CD4-positive, CD25-positive, alpha-beta regulatory T cell (primary cell): ENCODE measurements at regions not wholly inside any gene's neighbourhood (a gene's known extent, or its start where the extent isn't known, plus 50 kb on each side); places are given as distances from the start of the nearest gene placed in this dataset.

Experiments
- ATAC-seq, 2 donors: fragments of 150-1000 bp; cut with Tn5 transposase; one replicate each; pipeline ENCODE4 v1.10.0; 2021; ENCODE audit warnings: low read depth in 2 of 2, moderate number of reproducible peaks in 2 of 2, moderate library complexity in 1 of 2
- DNase-seq, 3 donors: peaks; one replicate each; pipeline versions ENCODE4 v3.0.0 to v3.0.0-alpha.2; 2012 to 2022; ENCODE audit warnings: mixed read lengths in 1 of 3
- H3K27ac ChIP-seq: one replicate; pipeline ENCODE4 v1.7.0; 2013; ENCODE audit warnings: mild to moderate bottlenecking, low read length; ENCODE audit not compliant: insufficient read depth, poor library complexity, severe bottlenecking
- H3K27me3 ChIP-seq: one replicate; pipeline ENCODE4 v1.7.0; 2013; ENCODE audit warnings: low read length; ENCODE audit not compliant: control insufficient read depth, insufficient read depth
- H3K36me3 ChIP-seq: one replicate; pipeline ENCODE4 v1.7.0; 2013; ENCODE audit warnings: mild to moderate bottlenecking, low read length, moderate library complexity; ENCODE audit not compliant: control insufficient read depth, insufficient read depth
- H3K4me1 ChIP-seq: 2 replicates; pipeline ENCODE4 v1.7.0; 2013; ENCODE audit warnings: mild to moderate bottlenecking, low read length; ENCODE audit not compliant: insufficient read depth, control insufficient read depth, poor library complexity, severe bottlenecking
- H3K4me3 ChIP-seq: one replicate; pipeline ENCODE4 v1.7.0; 2013; ENCODE audit warnings: low read depth, mild to moderate bottlenecking, low read length, moderate library complexity
- H3K9me3 ChIP-seq, 2 experiments: 1 replicate in 1 of 2; 2 replicates in 1 of 2; pipeline ENCODE4 v1.7.0; 2013; ENCODE audit warnings: low read length in 2 of 2, mild to moderate bottlenecking in 1 of 2, moderate library complexity in 1 of 2; ENCODE audit not compliant: control insufficient read depth in 2 of 2
- H3K27ac Mint-ChIP-seq, 3 donors: one replicate each; pipeline ENCODE4 v1.8.0; 2020 to 2022; ENCODE audit warnings: mild to moderate bottlenecking in 3 of 3, mixed read lengths in 3 of 3, moderate library complexity in 2 of 3
- H3K27me3 Mint-ChIP-seq: one replicate; pipeline ENCODE4 v1.8.0; 2022; ENCODE audit warnings: mild to moderate bottlenecking, mixed read lengths
- H3K36me3 Mint-ChIP-seq: one replicate; pipeline ENCODE4 v1.8.0; 2020; ENCODE audit warnings: mixed read lengths
- H3K4me1 Mint-ChIP-seq, 4 donors: one replicate each; pipeline ENCODE4 v1.8.0; 2020 to 2022; ENCODE audit warnings: mixed read lengths in 4 of 4, mild to moderate bottlenecking in 1 of 4
- H3K4me3 Mint-ChIP-seq, 4 donors: one replicate each; pipeline ENCODE4 v1.8.0; 2020 to 2022; ENCODE audit warnings: mild to moderate bottlenecking in 4 of 4, mixed read lengths in 4 of 4, moderate library complexity in 3 of 4
- H3K9me3 Mint-ChIP-seq, 7 donors: one replicate each; pipeline ENCODE4 v1.8.0; 2020 to 2022; ENCODE audit warnings: mixed read lengths in 7 of 7, mild to moderate bottlenecking in 3 of 7, moderate library complexity in 2 of 7

DNA sequence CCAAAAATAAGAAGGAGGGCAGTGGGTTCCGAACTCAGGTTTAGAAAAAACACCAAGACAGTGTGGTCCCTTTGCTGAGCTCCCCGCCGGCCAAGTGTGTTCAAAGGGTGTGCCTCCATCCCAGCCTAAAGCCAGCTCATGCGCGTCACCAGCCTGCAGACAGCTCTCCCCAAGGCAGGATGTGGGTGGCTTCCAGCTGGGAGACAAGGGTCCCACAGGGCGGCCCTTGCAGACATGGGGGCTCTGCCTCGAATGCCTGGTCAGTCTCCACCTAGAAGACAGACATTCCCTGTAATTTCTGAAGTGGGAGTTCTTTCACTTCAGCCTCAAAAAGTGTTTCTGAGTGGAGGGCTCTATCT, 135.8 kb upstream of the GPC1 start:
- DNase-seq (no peak), ATAC-seq (no peak)
- Mint-ChIP-seq H3K4me1 (no peaks in the 10 kb centered on the region), H3K36me3 (no peaks in the 10 kb centered on the region), H3K4me3 (no peak overlapping the region), H3K9me3 (peaks cover 0 to 2% (median 0%) of the 10 kb centered on the region in 7 donors), H3K27ac (no peak overlapping the region), H3K27me3 (no peaks in the 10 kb centered on the region)
- H3K36me3 ChIP-seq: no peaks in the 10 kb centered on the region
- no peak overlapping the region for H3K27ac ChIP-seq
- H3K4me3 ChIP-seq: no peak overlapping the region
- no peaks in the 10 kb centered on the region for H3K4me1 ChIP-seq
- no peaks in the 10 kb centered on the region for H3K9me3 ChIP-seq
- H3K27me3 ChIP-seq: no peaks in the 10 kb centered on the region

GRCh38 chr2:240300261-240300821, 135.1 kb upstream of the GPC1 start:
- H3K9me3 ChIP-seq: no peaks in the 10 kb centered on the region
- Mint-ChIP-seq H3K4me1 (no peaks in the 10 kb centered on the region), H3K36me3 (no peaks in the 10 kb centered on the region), H3K4me3 (no peak overlapping the region), H3K9me3 (peaks cover 0 to 2% (median 0%) of the 10 kb centered on the region in 7 donors), H3K27me3 (no peaks in the 10 kb centered on the region), H3K27ac (no peak overlapping the region)
- H3K36me3 ChIP-seq: no peaks in the 10 kb centered on the region
- ATAC-seq: no peak
- no peak overlapping the region for H3K4me3 ChIP-seq
- no peak for DNase-seq
- no peaks in the 10 kb centered on the region for H3K4me1 ChIP-seq
- no peak overlapping the region for H3K27ac ChIP-seq
- H3K27me3 ChIP-seq: no peaks in the 10 kb centered on the region

- no peaks in the 10 kb centered on the region for H3K27me3 Mint-ChIP-seq
Observed at GRCh38 chr2:240300840-240301239, 134.6 kb upstream of the GPC1 start.

DNA sequence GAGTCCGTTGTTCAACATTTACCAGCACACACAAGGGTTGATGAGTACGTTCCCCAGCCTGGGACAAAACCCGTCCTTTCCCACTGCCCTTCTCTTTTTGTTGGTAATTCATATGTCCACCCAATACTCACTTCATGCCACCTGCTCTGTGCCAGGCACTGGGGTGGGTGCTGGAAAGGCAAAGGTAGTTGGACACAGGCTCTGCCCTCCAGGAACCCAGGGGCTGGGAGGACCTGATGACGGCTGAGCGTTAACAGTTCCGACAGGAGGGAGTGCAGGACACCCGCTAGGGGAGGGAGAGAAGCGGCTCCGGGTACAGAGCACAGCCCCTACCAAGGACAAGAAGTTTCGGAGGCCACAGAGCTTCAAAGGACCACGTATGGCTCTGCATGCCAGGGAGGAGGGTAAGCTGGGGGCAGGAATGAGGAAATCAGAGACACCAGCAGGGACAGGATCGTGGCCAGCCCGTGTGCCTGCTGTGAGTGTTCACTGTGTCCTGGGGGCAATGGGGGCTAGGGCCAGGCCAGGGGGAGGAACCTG, 134.1 kb upstream of the GPC1 start:
- Histone ChIP-seq H3K9me3 (no peaks in the 10 kb centered on the region), H3K4me3 (no peak overlapping the region), H3K4me1 (no peaks in the 10 kb centered on the region), H3K27me3 (no peaks in the 10 kb centered on the region), H3K36me3 (no peaks in the 10 kb centered on the region), H3K27ac (no peak overlapping the region)
- no peaks in the 10 kb centered on the region for H3K27me3 Mint-ChIP-seq
- H3K9me3 Mint-ChIP-seq: peaks cover 0 to 2% (median 0%) of the 10 kb centered on the region in 7 donors
- H3K4me3 Mint-ChIP-seq: no peak overlapping the region
- ATAC-seq (no peak), DNase-seq (no peak)
- H3K27ac Mint-ChIP-seq: no peak overlapping the region
- no peaks in the 10 kb centered on the region for H3K36me3 Mint-ChIP-seq
- H3K4me1 Mint-ChIP-seq: no peaks in the 10 kb centered on the region

More at GRCh38 chr2:240300840-240301239, 134.6 kb upstream of the GPC1 start:
- Histone ChIP-seq H3K36me3 (no peaks in the 10 kb centered on the region), H3K4me1 (no peaks in the 10 kb centered on the region), H3K27me3 (no peaks in the 10 kb centered on the region), H3K9me3 (no peaks in the 10 kb centered on the region), H3K27ac (no peak overlapping the region), H3K4me3 (no peak overlapping the region)
- no peak overlapping the region for H3K4me3 Mint-ChIP-seq
- H3K9me3 Mint-ChIP-seq: peaks cover 0 to 2% (median 0%) of the 10 kb centered on the region in 7 donors
- ATAC-seq (no peak), DNase-seq (no peak)
- H3K36me3 Mint-ChIP-seq: no peaks in the 10 kb centered on the region
- H3K27ac Mint-ChIP-seq: no peak overlapping the region
- no peaks in the 10 kb centered on the region for H3K4me1 Mint-ChIP-seq

DNA sequence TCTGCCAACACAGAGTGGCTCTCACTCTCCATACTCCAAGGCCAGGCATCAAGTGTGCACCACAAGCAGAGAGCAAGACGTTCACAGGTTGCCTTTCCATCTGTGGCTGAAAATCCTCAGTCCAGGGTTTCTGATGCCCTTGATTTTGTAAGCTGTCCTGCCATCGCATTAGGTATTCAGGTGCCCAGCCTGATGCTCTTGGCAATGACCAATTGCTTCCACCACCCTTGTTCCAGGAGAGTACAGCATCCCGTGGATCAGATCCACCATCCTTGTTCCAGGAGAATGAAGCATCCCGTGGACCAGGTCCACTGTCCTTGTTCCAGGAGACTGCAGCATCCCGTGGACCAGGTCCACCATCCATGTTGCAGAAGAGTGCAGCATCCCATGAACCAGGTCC, 133.4 kb upstream of the GPC1 start:
- DNase-seq: no peak
- no peaks in the 10 kb centered on the region for H3K36me3 Mint-ChIP-seq
- H3K27me3 Mint-ChIP-seq: no peaks in the 10 kb centered on the region
- Histone ChIP-seq H3K4me1 (no peaks in the 10 kb centered on the region), H3K27ac (no peak overlapping the region), H3K27me3 (no peaks in the 10 kb centered on the region), H3K4me3 (no peak overlapping the region), H3K36me3 (no peaks in the 10 kb centered on the region), H3K9me3 (no peaks in the 10 kb centered on the region)
- H3K9me3 Mint-ChIP-seq: peaks cover 0 to 2% (median 0%) of the 10 kb centered on the region in 7 donors
- no peak overlapping the region for H3K27ac Mint-ChIP-seq
- no peak for ATAC-seq
- H3K4me3 Mint-ChIP-seq: no peak overlapping the region
- no peaks in the 10 kb centered on the region for H3K4me1 Mint-ChIP-seq

DNA sequence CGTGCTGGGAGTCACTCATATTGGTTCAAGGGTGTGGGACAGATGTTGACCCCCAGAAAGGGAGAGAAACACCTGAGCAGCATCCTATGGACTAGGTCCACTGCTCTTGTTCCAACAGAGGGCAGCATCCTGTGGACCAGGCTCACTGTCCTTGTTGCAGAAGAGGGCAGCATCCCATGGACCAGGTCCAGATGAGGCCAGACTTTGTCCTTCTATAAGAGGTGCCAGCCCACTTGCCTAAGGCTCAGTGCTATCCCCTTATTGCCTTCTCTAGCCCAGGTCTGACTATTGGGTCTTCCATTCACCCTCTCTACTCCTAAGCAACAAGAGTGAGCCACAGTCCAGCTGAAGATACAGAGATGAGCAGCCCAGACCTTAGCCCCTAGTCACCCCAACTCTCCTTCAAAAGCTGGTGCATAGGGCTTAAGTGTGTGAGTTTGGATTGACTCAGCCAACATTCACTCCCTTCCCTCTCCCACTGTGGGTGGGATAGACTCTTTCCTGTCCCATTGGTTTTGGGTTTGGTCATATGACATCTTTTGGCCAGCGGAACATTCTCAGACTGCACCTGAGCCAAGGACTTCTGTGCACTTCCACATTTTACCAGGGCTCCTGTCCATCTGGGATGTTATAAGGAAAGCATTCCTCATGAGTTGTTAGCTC, 132.4 kb upstream of the GPC1 start:
- Histone ChIP-seq H3K4me1 (no peaks in the 10 kb centered on the region), H3K9me3 (no peaks in the 10 kb centered on the region), H3K27me3 (no peaks in the 10 kb centered on the region), H3K4me3 (no peak overlapping the region), H3K27ac (no peak overlapping the region), H3K36me3 (no peaks in the 10 kb centered on the region)
- Mint-ChIP-seq H3K9me3 (peaks cover 0 to 2% (median 0%) of the 10 kb centered on the region in 7 donors), H3K4me3 (no peak overlapping the region), H3K36me3 (no peaks in the 10 kb centered on the region), H3K27me3 (no peaks in the 10 kb centered on the region), H3K4me1 (no peaks in the 10 kb centered on the region), H3K27ac (no peak overlapping the region)
- DNase-seq: no peak
- ATAC-seq: no peak

DNA sequence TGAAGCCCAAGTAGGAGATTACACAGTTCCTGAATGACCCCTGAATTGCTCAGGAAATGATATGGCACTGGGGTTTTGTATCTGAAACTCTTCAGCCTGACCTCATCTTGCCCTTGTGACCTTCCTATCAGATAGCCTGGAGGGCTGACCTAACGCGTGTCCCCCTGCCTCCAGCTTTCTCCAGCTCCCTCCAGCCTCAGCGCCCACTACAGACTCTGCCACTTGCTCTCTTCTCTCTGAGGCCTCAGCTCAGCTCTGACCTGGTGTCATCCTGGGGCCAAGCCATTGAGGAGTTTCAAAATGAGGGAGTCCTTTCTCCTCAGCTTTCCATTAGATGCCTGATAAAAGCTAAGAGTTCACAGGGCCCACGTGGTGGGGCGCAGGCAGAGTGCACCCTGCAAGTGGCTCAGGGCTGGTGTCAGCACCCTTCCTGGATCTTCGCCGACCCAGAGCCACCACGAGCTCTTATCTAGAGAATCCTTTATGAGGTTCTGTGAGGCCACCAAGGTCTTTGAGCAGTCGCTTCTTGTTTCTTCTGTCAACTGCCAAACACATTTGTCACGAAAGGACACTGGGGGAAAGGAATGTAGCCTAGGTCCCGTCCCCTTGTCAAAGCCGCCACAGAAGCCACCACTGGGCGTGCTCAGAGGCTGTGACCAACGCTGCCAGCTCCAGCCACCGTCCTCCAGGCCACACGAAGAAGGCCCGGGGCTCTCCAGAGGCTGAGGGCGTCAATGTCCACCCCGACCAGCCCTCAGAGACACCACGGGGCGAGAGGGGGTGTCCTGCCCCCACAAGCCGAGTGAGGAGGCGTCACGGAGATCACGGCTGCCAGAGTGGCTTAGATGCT, 131.3 kb upstream of the GPC1 start:
- Mint-ChIP-seq H3K9me3 (peaks cover 0 to 2% (median 0%) of the 10 kb centered on the region in 7 donors), H3K4me3 (no peak overlapping the region), H3K4me1 (no peaks in the 10 kb centered on the region), H3K27me3 (no peaks in the 10 kb centered on the region), H3K36me3 (no peaks in the 10 kb centered on the region), H3K27ac (no peak overlapping the region)
- H3K27ac ChIP-seq: no peak overlapping the region
- no peak overlapping the region for H3K4me3 ChIP-seq
- no peaks in the 10 kb centered on the region for H3K4me1 ChIP-seq
- H3K27me3 ChIP-seq: no peaks in the 10 kb centered on the region
- ATAC-seq (no peak), DNase-seq (no peak)
- no peaks in the 10 kb centered on the region for H3K9me3 ChIP-seq
- H3K36me3 ChIP-seq: no peaks in the 10 kb centered on the region
